Liver (tissue), 7 donors: ENCODE measurements at regions not wholly inside any gene's neighbourhood (a gene's known extent, or its start where the extent isn't known, plus 50 kb on each side); places are given as distances from the start of the nearest gene placed in this dataset.

Experiments
- DNase-seq: peaks from one replicate; pipeline ENCODE4 v3.0.0-alpha.2; 2017; ENCODE audit warnings: low spot score
- H3K27ac ChIP-seq, 2 donors: one replicate each; pipeline ENCODE4 v1.7.0; 2013; ENCODE audit warnings: inconsistent platforms in 2 of 2, low read length in 2 of 2, control low read depth in 1 of 2, low read depth in 1 of 2, mild to moderate bottlenecking in 1 of 2
- H3K27me3 ChIP-seq, 4 donors: one replicate each; pipeline versions ENCODE4 v1.6.1 to v1.7.0; 2013; ENCODE audit warnings: low read length in 3 of 4, inconsistent platforms in 1 of 4, mild to moderate bottlenecking in 1 of 4, moderate library complexity in 1 of 4; ENCODE audit not compliant: control insufficient read depth in 4 of 4, insufficient read depth in 4 of 4
- H3K36me3 ChIP-seq, 4 donors: one replicate each; pipeline versions ENCODE4 v1.6.1 to v1.7.0; 2013; ENCODE audit warnings: low read length in 3 of 4, mild to moderate bottlenecking in 3 of 4, low read depth in 1 of 4, moderate library complexity in 1 of 4; ENCODE audit not compliant: control insufficient read depth in 4 of 4, insufficient read depth in 3 of 4
- H3K4me1 ChIP-seq, 4 donors: one replicate each; pipeline versions ENCODE4 v1.6.1 to v1.7.0; 2013; ENCODE audit warnings: low read length in 3 of 4, mild to moderate bottlenecking in 3 of 4, moderate library complexity in 1 of 4; ENCODE audit not compliant: control insufficient read depth in 4 of 4, insufficient read depth in 4 of 4
- H3K4me3 ChIP-seq, 3 donors: one replicate each; pipeline versions ENCODE4 v1.6.1 to v1.7.0; 2013; ENCODE audit warnings: low read length in 3 of 3, control low read depth in 1 of 3, low read depth in 1 of 3, mild to moderate bottlenecking in 1 of 3
- H3K9ac ChIP-seq, 2 donors: one replicate each; pipeline ENCODE4 v1.7.0; 2013; ENCODE audit warnings: low read length in 2 of 2, mild to moderate bottlenecking in 2 of 2, moderate library complexity in 2 of 2, control low read depth in 1 of 2, low read depth in 1 of 2
- H3K9me3 ChIP-seq, 4 donors: one replicate each; pipeline versions ENCODE4 v1.6.1 to v1.7.0; 2013; ENCODE audit warnings: low read length in 3 of 4; ENCODE audit not compliant: control insufficient read depth in 4 of 4
- ATF3 ChIP-seq: IDR thresholded peaks from 2 replicates; pipeline ENCODE4 v1.6.1; 2016; ENCODE audit warnings: antibody characterized with exemption
- EGR1 ChIP-seq, 2 donors: IDR thresholded peaks; 2 replicates each; pipeline ENCODE4 v1.6.1; 2016 to 2018; ENCODE audit warnings: antibody characterized with exemption in 2 of 2, low read depth in 2 of 2
- FOXA1 ChIP-seq: IDR thresholded peaks from 2 replicates; pipeline ENCODE4 v1.6.1; 2016; ENCODE audit warnings: antibody characterized with exemption
- FOXA2 ChIP-seq: IDR thresholded peaks from 2 replicates; pipeline ENCODE4 v1.6.1; 2016; ENCODE audit warnings: antibody characterized with exemption
- GABPA ChIP-seq, 2 donors: IDR thresholded peaks in 1 of 2; conservative IDR thresholded peaks in 1 of 2; 2 replicates each; pipeline ENCODE4 v1.6.1; 2016; ENCODE audit warnings: antibody characterized with exemption in 2 of 2, mild to moderate bottlenecking in 1 of 2, moderate library complexity in 1 of 2
- HNF4A ChIP-seq, 2 donors: conservative IDR thresholded peaks; 2 replicates each; pipeline ENCODE4 v1.6.1; 2016; ENCODE audit warnings: antibody characterized with exemption in 2 of 2, mild to moderate bottlenecking in 2 of 2
- HNF4G ChIP-seq: IDR thresholded peaks from 2 replicates; pipeline ENCODE4 v1.6.1; 2016; ENCODE audit warnings: antibody characterized with exemption
- JUND ChIP-seq, 2 donors: IDR thresholded peaks; 2 replicates each; pipeline ENCODE4 v1.6.1; 2016; ENCODE audit warnings: antibody characterized with exemption in 2 of 2
- MAX ChIP-seq: IDR thresholded peaks from 2 replicates; pipeline ENCODE4 v1.6.1; 2016; ENCODE audit warnings: antibody characterized with exemption
- NR2F2 ChIP-seq: IDR thresholded peaks from 2 replicates; pipeline ENCODE4 v1.6.1; 2016; ENCODE audit warnings: antibody characterized with exemption
- RAD21 ChIP-seq, 2 donors: IDR thresholded peaks; 2 replicates each; pipeline ENCODE4 v1.6.1; 2016; ENCODE audit warnings: antibody characterized with exemption in 2 of 2, mild to moderate bottlenecking in 2 of 2
- REST ChIP-seq: IDR thresholded peaks from 2 replicates; pipeline ENCODE4 v1.6.1; 2016; ENCODE audit warnings: antibody characterized with exemption, mild to moderate bottlenecking
- RXRA ChIP-seq, 2 donors: IDR thresholded peaks; 2 replicates each; pipeline ENCODE4 v1.6.1; 2017 to 2018; ENCODE audit warnings: antibody characterized with exemption in 2 of 2, mild to moderate bottlenecking in 1 of 2
- SP1 ChIP-seq: IDR thresholded peaks from 2 replicates; pipeline ENCODE4 v1.6.1; 2018; ENCODE audit warnings: antibody characterized with exemption, mild to moderate bottlenecking
- TAF1 ChIP-seq: conservative IDR thresholded peaks from 2 replicates; pipeline ENCODE4 v1.6.1; 2016; ENCODE audit warnings: antibody characterized with exemption, mild to moderate bottlenecking
- YY1 ChIP-seq: IDR thresholded peaks from 2 replicates; pipeline ENCODE4 v1.6.1; 2016; ENCODE audit warnings: antibody characterized with exemption, mild to moderate bottlenecking
- ZBTB33 ChIP-seq: IDR thresholded peaks from 2 replicates; pipeline ENCODE4 v1.6.1; 2016; ENCODE audit warnings: antibody characterized with exemption
- WGBS: extraction: QIAGEN DNeasy Blood & Tissue Kit; methylation state at CpG from one replicate; pipeline ENCODE4 v1.1.7; 2013; 5-methylcytosine and 5-hydroxymethylcytosine counted together
- donor health status: healthy.
- donor health status: healthy.
- donor health status: healthy.
- donor health status: healthy.

- Histone ChIP-seq H3K27me3 (no peaks in the 10 kb centered on the region), H3K9me3 (peaks cover 0 to 1% (median 0%) of the 10 kb centered on the region in 4 donors), H3K27ac (no peak overlapping the region), H3K36me3 (no peaks in the 10 kb centered on the region), H3K4me3 (no peak overlapping the region), H3K4me1 (no peaks in the 10 kb centered on the region), H3K9ac (no peak overlapping the region)
- DNase-seq: no peak
- TF ChIP-seq TAF1 (no peak), ATF3 (no peak)
These were observed 280.4 kb downstream of the CDH11 start for GRCh38 chr16:64841482-64841881.

- no peak for TF ChIP-seq RAD21 (IDR thresholded peaks at IDR 0.05)
- TF ChIP-seq JUND (IDR thresholded peaks at IDR 0.05): no peak
- no peak for TF ChIP-seq EGR1 (IDR thresholded peaks at IDR 0.05; ENCODE audit: low read depth in 2 of 2)
- no peak for TF ChIP-seq RXRA (IDR thresholded peaks at IDR 0.05)
- no peak for TF ChIP-seq ZBTB33
- no peak for TF ChIP-seq YY1
- TF ChIP-seq HNF4G: no peak
- no peak for TF ChIP-seq NR2F2
- TF ChIP-seq SP1: no peak
- no peak for TF ChIP-seq GABPA (IDR thresholded peaks at IDR 0.05 in 1 of 2, conservative IDR thresholded peaks at IDR 0.05 in 1 of 2)
- no peak for TF ChIP-seq HNF4A (conservative IDR thresholded peaks at IDR 0.05)
- TF ChIP-seq FOXA1: no peak
- no peak for TF ChIP-seq FOXA2
- TF ChIP-seq REST: no peak
- no peak for TF ChIP-seq MAX
- Histone ChIP-seq H3K9me3 (no peaks in the 10 kb centered on the region), H3K4me3 (no peak overlapping the region), H3K4me1 (no peaks in the 10 kb centered on the region), H3K9ac (no peak overlapping the region), H3K36me3 (no peaks in the 10 kb centered on the region), H3K27ac (no peak overlapping the region), H3K27me3 (no peaks in the 10 kb centered on the region)
- 53% methylated on average over 4 of the region's 4 CpGs for WGBS
- DNase-seq: no peak
These were observed 280.8 kb downstream of the CDH11 start for GRCh38 chr16:64841071-64841470.
